DMS114 treated with DMSO at 0.1 percent for 48 hours (cell line): ENCODE measurements at regions not wholly inside any gene's neighbourhood (a gene's known extent, or its start where the extent isn't known, plus 50 kb on each side); places are given as distances from the start of the nearest gene placed in this dataset.

ENCODE experiments used
- DNase-seq: peaks from one replicate; lab custom pipeline; 2025; ENCODE audit not compliant: unreplicated experiment; lab: John Stamatoyannopoulos, UW

DNA sequence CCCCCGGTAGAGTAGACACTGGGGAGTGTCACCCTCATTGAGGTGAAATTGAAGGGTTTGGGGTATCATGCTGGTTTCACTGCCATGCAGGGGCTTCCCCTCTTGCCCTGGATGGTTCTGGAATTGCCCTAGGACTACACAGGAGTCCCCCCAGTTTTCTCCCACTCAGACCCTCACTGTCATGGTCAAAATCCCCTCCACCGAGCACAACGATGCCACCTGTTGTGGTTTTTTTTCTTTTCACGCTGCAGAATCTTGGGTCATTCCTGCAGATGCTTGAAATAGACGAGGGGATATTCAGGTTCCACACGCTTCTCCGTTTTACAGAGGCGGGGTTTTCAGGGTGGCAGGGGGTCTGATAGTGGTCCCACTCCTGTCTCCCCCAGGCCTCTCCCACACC lies 255.6 kb downstream of the ENGASE start:
- no peak for DNase-seq

DNA sequence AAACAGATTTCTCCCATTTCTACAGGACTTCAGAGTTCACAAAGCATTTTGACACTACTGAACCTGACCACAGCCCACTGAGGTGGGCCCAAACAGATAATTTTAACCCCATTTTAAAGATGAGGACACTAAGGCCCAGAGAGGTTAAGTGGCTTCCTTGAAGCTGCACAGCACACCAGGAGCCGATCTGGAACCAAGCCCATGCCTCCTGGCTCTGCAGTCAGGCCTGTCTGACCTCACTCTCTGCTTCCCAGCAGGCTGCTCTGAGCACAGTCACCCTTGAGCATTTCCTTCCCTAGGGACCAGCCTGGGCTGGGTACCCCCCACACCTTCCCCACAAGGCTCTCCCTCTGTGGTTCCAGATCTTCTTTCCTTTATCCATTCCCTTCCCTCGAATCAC lies 252.2 kb downstream of the ENGASE start:
- DNase-seq = no peak

DNA sequence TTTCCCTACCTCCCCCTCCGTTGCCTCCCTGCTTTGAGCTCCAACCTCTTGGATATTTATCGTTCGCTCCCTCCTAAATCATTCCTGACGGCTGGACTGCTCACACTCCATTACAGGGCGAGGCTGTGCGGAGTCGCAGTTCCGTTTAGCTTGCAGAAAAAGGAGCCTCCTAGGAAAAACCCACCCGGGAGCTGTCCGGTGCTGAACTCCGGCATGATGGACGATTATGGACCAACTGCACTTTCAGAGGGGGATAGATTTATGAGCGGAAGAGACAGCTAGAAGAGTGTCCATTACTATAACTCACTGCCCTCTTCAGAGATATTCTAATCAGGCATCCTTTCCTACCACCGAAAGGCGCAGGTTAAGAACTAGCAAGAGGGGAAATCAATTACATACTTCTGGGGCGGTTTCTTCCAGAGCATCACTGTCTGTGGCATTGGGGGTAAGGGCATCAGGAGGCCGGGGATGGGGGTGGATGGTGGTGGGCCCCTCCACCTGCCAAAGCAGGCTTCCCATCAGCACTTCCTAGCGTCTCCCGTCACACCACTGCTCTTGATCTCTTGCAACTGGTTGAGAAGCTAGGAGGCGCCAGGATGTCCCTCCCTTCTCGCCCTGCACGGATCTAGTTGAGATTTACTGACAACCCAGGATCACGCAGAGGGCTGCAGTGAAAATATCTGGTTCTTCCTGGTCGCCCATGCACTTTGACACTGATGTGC lies 251.2 kb downstream of the ENGASE start:
- DNase-seq = no peak

DNA sequence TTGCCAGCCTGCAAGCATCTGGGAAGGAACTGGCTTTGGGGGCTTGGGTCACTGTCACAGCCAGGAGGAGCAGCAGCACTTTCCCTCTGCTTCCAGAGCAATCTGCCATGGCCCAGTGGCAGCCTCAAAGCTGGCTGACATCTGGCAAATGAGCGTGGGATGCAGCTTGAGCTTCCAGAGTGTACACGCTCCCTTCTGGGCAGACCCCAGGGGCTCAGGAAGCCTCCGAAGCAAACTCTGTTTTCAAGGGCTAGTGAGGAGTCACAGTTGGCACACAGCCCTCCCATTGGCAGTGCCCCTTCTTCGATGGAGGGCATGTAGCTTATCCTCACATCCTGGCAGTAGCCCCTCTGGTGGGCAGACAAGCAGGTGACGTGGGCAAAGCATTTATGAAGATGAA lies 249.6 kb downstream of the ENGASE start:
- DNase-seq = no peak

DNA sequence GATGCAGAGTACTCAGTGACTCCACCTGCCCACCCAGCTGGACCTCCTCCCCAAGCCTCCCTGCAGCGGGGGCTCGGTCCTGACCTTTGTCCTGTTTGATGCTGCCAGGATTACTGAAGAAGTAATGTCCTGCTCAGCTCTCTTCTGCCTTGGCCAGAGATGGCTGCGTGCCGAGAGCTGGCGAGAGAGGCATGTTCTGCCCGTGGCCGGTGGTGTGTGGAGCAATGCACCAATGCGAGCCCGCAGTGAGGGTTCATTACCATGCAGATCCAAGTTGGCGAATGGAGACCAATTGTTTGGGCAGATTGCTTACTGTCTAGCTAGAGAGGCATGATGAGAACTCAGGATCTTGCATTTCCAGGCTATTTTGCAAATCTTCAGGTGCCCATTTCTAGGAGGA lies 248.9 kb downstream of the ENGASE start:
- no peak for DNase-seq

DNA sequence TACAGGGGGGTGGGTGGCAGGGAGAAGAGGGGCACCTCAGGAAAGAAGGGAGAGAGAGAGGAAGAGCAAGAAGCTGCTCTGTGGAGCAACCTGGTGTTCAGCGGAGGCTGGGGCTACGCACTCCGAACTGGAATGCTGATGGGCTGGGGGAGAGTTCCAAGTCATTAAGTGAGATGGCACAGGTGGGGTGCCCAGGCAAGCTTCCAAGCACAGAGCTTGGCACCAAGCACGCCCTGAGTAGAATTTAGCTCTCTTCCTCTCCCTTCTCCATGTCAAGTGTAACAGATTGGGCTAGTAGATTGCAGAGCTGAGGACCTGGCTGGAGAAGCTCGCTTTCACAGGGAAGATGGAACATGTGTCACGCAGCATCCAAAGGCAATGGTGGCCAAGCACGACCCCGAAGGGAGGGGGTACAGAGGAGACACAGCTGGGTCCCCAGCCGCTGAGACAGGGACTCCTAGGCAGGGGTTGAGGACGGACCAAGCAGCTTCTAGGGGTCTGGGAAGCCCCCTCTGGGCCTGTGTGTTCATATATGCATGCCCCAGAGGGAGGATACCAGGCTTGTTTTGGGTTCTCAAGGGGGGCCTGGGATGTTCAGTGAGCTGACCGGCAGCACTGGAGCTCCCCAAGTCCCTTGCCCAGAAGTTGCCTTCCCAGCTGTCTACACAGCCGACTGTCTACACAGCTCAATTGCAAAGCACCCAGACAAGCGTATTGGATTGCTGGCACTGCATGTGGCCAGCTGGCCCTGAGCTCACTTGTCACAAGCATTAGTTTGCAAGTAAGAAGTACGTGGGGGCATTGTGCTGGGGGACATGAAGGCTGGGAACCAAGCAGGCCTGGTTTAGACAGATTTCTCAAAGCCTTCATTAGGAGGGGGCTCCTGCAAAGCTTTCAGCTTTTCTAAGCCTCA lies 247.8 kb downstream of the ENGASE start:
- no peak for DNase-seq

DNA sequence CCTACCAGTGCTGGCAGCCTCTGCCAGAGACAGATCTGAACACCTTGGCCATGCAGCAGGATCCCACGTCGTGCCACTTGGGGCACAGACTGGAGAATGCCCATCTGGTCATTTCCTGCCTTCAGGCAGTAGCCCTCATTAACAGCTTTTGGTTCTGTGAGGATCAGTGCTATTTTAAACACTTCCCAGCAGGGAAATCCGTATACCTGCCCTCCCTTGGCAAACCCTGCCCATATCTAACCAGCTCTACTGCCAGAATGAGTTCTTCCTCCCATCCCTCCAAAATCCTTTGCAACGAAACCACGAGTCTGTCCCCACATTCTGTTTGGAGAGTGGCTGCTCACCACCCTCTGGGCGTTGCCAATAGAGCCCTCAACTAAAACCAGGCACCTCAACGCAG lies 245.7 kb downstream of the ENGASE start:
- DNase-seq = no peak

DNA sequence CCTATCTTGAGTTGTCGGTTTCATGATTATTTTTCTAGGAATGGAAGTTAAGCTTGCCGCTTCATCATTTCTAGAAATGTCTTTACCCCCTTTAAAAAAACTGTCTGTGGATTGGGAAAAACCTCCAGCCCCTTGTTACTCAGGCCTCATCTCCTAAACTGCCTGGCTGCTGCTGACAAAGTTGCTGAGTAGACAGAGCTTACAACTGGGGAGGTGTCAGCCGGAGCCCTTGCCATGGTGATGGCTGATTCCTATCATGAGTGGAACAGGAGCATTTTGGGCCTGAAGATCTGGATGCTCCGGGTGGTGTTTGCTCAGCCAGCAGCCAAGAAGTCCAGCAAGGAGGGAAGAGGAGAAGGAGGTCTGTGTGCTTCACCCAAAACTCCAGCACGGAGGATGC lies 243.3 kb downstream of the ENGASE start:
- DNase-seq = no peak

DNA sequence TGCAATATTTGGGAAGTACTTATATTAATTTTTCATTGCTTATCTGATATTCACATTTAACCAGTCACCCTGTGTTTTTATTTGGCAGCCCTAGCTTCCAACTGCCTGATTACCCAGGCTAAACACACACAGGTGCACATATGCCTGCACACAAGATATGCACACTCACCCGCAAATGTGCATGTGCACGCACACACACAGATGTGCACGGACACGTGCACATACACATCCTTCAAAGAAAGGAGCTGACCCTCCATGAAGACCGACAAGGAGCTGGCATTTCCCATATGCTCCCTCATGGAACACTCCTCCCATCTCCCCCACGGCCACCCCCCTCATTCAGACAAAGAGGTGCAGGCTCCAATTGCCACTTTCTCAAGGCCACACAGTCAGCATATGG lies 242.2 kb downstream of the ENGASE start:
- no peak for DNase-seq

DNA sequence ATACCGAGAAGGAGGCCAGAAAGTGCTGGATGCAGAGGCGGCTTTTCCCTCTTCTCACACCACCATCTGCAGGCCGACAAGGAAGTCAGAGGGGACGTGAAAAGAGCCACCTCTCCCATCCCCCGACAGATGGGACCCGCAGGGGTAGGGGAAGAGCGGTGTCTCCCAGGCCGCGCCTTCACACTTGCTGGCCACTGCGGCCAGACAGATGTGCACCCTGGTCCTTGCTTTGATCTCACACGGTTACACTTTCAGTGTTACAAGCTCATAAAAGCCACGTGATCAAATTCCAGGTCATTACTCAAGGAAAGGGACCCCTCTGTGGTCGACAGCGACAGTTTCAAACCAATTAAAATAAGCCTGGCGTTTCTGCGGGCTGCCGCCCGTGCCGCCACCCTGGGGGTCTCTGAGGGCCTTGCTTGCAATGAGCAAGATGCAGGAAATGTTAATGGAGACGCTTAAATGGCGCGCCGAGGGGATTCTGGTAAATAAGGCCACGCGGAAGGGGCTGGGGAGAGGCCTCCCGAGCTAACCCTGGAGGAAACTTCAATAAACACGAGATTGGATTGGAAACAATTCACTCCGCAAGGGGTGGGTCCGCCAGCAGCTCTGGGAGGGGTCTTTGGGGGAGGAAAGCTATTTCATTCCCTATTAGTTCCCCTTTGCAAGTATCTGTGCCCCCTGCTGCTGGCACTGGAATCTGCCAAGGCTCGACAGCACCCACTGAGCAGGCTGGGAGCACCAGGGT lies 240.9 kb downstream of the ENGASE start:
- no peak for DNase-seq

DNA sequence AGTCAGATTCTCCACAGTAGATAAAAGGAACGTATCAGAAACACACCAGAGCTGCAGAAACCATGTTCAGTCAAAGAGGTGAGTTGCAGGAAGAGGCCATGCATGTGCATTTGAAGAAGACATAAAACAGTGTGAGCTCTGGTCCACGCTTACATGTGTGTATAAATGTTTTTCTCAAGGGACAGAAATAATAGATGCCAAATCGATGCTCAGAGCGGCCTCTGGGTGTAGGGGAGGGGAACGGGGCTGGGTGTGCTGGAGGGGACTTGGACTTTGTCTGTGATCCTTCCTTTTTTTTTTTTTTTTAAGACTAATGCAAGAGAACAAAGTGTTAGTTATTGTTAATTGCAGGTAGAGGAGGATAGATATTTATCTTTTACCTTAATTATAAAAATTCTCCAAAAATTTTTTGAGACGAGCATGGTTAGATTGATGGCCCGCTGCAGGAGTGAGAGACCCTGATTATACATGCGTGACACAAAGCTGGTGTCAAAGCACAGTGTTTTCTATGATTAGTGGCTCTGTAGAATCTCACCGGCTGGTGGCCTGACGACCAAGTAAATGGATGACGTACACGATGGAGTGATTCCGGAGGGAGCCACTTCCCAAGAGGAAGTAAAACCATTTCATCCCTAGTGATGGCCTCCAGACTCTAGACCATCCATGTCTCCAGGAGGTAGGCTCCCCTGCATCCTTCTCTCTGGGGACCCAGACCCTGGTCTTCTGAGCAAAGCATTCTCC lies 240.2 kb downstream of the ENGASE start:
- DNase-seq = no peak

DNA sequence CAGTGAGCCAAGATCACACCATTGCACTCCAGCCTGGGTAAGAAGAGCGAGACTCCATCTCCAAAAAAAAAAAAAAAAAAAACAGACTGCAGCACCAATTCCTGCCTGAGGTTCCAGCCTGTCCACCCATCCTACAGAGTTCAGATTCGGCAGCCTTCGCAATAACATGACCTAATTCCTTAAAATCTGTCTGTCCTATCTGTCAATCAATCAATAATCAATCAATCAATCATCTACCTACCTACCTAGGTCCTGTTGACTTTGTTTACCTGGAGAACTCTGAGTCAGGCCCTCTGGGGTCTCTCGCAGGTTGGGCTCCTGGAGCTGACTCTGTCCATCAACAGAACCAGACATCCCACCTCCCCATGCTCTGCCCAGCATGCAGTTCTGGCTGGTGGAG lies 236.7 kb downstream of the ENGASE start:
- DNase-seq = no peak

DNA sequence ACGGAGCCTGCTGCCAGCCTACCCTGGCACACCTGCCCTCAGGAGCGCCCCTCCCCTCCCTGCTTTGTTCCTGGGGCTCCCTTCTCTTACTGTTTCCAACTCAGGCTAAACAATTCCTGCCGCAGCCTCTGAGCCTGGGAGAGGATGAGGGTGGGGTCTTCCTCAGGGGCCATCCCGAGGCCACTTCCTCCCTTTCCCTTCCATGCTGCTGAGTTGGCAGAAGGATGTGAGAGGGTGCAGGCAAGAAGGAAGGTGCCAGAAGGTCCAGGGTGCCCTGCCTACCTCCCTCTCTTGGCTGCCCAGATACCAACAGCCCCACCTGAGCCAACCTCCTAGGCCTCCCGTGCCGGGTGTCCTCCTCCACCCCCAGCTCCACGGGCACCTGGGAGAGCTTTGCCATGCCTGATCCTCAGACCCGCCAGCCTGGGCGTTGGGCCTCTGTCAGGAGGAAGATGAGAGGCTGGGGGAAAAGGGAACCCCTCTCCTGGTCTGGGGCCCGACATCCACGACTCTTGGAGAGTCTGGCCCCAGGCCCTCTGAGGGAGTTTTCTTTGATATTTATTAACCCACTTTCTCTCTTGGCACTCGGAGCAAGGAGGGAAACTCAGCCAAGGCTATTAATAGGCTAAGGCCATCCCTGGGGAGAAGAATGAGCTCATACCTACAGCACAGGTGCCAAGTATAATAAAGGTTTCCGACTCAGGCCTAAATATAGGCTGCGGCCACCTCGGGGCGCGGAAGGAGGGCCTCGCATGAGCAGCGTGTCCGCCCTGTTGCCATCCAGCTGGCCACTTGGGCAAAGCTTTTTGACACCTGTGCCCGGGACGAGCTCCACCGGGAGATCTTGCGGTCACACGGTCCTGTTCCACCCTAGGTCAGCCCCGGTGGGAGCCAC lies 232.0 kb downstream of the ENGASE start:
- no peak for DNase-seq

DNA sequence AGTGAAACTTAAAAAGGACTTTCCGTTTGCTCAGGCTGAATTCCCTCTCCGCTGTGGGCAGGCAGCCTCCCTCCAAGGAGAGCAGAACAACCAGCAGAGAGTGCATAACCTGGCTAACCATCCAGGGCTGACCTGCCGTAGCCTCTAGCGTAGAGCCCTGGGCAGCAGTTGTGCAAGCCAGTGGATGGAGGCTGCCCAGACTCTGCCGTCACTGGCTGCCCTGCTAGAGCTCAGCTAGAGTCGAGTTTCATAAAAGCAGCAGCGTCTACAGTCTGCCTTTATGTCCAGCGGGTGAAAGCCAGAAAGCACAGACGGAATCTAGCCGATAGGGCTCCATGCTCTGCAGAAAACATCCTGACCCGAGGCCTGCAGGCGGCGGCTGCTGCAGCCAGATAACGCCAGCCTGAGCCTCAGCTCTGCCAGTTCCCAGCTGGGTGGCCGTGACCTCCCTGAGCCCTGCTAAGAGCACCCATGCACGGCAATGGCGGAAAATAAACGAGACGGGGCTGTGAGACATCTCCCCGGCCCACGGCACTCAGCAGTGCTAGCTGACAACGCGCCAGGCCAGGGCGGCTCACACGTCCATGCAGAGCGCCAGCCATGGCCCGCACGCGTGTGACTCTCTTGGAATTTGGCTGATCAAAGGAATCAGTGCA lies 231.3 kb downstream of the ENGASE start:
- DNase-seq = no peak

DNA sequence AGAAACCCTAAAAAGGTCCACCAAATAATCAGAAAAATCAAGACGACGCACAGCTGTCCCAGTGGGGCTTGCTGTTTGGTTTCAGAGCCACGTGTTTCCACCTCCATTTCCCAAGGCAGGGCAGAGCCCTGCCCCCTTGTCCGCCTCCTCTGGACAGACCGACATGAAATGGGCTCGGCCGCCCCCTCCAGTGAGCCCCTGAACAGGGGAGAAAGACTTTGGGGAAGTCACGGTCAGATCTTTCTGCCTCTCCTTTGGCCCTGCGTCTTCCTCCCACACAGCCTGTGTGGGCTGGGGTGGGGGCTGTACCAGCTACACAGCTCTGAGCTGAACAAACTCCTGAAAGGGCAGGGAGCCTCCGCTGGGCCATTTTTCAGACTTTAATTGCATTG lies 230.7 kb downstream of the ENGASE start:
- DNase-seq = no peak

DNA sequence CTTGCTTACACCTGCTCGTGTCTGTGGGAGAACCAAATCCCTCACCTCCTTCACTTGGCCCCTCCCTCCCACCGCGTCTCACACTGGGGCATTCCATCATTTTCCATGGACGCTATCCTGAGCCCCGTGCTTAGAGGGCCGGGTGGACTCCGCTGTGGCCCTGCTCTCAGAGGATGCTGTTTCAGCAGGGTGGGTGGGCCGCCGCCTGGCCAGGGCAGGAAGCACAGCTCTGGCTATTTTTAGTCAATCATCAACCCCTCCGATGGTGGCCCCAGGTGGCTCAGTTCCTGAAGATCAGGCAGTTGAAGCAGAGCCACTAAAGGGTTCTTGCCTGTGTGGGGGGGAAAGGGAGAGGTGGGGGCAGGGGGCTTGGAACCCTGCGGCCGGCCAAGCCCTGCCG lies 230.3 kb downstream of the ENGASE start:
- no peak for DNase-seq

DNA sequence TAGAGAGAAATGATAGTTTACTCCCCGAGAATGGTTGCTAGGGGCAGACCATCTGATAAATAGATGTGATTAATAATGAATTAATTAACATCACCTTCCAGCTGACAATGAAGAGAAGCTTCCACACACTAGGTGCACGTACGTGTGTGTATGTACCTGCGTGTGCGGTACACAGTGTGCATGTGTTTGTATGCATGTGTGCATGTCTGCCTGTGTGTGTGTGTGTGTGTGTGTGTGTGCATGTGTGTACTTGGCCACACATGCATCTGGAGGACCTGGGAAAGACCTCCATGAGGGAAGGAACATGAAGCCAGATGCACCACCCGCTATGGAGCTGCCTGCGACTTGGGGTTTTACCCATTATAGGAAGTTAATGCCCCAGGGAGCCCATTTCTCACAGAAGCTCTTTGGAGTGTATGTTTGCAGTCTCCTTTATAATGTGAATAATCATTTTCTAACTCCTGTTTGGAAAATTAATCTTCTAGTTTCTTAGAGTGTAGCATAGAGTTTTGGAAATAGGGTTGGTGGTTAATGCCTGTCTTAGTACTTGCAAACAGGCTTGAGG lies 229.1 kb downstream of the ENGASE start:
- DNase-seq = no peak

DNA sequence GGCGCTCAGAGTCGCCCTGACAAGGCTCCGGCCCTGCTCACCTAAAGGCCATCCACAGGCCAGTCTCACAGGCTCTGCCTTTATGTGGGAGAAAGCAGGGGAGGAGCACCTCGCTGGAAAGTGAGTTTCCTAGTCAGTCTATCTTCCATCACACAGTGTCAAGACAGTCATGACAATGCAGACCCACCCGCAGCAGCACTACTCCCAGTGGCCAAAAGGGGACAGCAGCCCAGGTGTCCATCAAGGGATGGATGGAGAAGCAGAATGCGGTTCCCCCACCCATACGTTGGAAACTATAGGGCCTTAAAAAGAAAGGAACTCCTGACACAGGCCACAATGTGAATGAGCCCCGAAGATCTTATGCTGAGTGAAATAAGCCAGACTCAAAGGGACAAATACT lies 226.8 kb downstream of the ENGASE start:
- no peak for DNase-seq

DNA sequence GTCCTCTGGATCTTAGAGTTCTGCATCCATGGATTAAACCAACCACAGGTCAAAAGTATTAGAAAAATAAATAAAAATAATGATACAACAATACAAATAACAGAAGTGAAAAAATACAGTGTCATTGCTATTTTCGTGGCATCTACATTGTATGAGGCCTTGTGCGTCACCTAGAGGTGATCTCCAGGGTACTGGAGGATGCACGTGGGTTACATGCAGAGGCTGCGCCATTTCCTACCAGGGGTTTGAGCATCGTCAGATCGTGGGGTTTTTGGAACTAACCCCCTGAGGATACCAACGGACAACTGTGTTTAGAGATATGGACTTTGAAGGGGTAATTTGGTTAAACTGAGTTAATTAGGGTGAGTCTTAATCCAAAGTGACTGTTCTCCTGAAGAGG lies 224.7 kb downstream of the ENGASE start:
- no peak for DNase-seq
